Choroid plexus epithelial cell (primary cell): ENCODE measurements at regions not wholly inside any gene's neighbourhood (a gene's known extent, or its start where the extent isn't known, plus 50 kb on each side); places are given as distances from the start of the nearest gene placed in this dataset.
A peak's percentile ranks its signal among the peaks of the same experiment; 100 is the strongest.

Experiments used
- DNase-seq: peaks from one replicate; pipeline ENCODE4 v3.0.0-alpha.2; 2010; ENCODE audit warnings: low read depth
- H3K4me3 ChIP-seq: 2 replicates; pipeline ENCODE4 v1.5.1; 2011; ENCODE audit warnings: low read depth, mild to moderate bottlenecking, control low read depth, low read length, moderate library complexity
- TF ChIP-seq, protein P1 (sequence below): conservative IDR thresholded peaks from 2 replicates; pipeline ENCODE4 v1.5.1; 2011; ENCODE audit warnings: low read depth, mild to moderate bottlenecking, control low read depth, inconsistent platforms, low read length, moderate library complexity

DNA sequence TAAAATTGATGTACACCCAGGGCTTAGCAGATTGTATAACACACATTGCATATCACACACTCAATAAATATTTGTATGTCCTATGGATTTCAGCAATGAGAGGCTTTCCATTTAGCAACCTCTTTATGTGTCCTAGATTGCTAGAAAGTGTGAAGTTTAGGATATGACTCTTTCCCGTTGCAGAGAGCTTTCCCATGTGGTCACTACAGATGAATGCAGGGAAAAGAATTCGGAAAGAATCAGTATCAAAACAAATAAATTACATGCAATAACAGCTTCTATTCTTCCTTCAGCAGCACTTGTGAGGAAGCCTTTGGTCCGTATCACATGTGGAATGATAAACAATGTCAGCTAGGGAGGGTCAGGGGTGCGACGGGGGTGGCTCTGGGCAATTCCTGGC, 870.1 kb downstream of the C6orf118 start:
- TF ChIP-seq, protein P1, sequence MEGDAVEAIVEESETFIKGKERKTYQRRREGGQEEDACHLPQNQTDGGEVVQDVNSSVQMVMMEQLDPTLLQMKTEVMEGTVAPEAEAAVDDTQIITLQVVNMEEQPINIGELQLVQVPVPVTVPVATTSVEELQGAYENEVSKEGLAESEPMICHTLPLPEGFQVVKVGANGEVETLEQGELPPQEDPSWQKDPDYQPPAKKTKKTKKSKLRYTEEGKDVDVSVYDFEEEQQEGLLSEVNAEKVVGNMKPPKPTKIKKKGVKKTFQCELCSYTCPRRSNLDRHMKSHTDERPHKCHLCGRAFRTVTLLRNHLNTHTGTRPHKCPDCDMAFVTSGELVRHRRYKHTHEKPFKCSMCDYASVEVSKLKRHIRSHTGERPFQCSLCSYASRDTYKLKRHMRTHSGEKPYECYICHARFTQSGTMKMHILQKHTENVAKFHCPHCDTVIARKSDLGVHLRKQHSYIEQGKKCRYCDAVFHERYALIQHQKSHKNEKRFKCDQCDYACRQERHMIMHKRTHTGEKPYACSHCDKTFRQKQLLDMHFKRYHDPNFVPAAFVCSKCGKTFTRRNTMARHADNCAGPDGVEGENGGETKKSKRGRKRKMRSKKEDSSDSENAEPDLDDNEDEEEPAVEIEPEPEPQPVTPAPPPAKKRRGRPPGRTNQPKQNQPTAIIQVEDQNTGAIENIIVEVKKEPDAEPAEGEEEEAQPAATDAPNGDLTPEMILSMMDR: no peak
- DNase-seq: no peak
- no peak overlapping the region for H3K4me3 ChIP-seq

DNA sequence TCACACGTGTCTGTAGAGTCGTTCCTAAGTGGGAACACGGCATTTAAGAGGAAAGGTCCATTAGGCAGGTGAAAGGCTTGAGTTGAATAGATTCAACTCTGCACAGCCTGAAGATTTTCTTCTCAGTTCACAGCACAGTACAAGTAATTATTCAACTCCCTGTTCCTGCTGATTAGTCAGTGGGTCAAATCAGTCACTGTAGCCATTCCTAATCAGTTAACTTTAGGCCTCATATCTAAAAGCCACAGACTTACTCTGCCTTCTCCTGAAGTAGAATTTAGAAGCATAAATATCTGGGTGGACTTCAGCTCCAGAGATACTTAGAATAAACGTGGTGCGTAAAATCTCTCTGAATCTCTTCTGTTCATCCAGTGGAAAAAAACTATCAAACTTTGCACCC, 872.4 kb downstream of the C6orf118 start:
- DNase-seq: no peak
- no peak overlapping the region for H3K4me3 ChIP-seq
- TF ChIP-seq, protein P1: no peak

DNA sequence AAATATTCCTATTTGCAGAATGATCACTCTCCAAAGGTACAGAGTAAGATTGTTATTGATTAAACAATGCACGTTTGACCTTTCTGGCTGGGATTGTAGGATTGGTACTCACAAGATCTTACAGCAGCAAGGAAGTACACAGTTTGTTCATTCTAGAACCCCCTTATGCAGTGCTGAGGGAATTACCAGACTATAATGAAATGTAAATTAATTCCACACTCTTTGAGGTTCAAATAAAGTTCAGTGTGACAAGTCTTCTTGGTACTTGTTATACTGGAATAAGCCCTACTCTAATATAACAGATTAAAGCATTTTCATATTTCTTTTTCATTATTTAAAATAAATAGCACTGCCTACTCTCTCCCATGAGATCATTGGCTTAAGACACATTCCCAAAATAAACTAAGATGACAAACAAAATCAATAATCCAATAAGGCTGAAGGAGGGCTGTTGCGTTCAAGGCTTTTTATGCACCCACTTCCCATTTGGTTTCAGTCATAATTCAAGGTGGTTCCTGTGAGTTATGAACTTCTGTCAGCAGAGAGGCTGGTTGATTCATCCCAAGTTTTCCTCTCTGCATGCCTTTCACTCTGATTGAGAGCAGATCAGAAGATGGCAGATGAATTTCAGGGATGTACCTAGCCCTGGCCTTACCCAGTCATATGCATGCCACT, 881.5 kb downstream of the C6orf118 start:
- no peak for DNase-seq
- TF ChIP-seq, protein P1: no peak
- H3K4me3 ChIP-seq: no peak overlapping the region

DNA sequence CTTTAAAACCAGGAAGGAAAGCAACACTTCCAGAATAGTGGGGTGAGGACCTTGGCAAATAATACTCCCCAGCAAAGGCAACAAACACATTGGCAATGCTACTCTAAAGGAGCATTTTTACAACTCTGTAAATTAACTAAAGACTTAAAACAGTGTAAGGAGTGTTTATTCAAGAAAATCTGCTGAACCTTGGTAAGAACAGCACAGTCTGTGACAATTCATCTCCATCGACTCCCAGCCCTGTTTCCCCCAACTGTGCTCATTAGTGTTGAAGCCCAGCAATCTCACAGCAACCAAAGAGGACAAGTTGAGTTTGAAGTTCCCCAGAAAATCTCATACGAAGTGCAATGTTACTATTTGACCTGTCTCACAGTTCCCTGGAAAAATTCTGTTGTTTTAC, 884.9 kb downstream of the C6orf118 start:
- TF ChIP-seq, protein P1: no peak
- DNase-seq: no peak
- no peak overlapping the region for H3K4me3 ChIP-seq

DNA sequence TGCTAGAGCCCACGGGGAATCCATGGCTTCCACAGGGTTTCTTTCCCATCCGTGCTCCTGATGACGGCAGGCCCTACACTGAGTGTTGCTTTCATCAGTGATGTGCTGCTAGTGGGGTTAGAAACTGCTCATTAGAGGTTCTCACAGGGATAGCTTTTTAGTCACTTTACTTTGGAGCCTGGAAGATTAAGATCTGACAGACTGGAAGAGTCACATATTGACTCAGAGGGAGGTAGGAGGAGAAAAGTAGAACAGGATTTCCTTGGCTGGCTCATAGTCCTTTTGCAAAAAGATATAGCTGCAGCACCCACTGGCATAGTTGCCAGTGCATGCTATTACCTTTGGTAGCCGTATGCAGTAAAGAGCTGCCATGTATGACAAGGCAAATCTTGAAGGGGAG, 890.3 kb downstream of the C6orf118 start:
- no peak overlapping the region for H3K4me3 ChIP-seq
- TF ChIP-seq, protein P1: no peak
- DNase-seq: no peak

DNA sequence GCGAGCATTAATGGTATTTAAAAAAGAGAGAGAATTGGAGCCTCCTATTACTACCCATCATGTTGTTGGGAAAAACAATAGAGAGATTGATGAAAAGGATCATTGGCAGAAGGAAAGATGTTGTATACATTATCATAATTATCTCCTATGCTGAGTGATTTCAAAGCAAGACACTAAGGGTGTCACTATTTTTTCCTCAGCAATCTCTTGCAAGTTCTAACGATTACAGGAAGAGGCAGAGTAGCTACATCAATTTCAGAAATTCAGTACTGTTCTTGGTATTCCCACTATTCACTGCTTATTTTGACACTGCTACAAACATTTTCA, 891.2 kb downstream of the C6orf118 start:
- no peak overlapping the region for H3K4me3 ChIP-seq
- TF ChIP-seq, protein P1: no peak
- DNase-seq: no peak

DNA sequence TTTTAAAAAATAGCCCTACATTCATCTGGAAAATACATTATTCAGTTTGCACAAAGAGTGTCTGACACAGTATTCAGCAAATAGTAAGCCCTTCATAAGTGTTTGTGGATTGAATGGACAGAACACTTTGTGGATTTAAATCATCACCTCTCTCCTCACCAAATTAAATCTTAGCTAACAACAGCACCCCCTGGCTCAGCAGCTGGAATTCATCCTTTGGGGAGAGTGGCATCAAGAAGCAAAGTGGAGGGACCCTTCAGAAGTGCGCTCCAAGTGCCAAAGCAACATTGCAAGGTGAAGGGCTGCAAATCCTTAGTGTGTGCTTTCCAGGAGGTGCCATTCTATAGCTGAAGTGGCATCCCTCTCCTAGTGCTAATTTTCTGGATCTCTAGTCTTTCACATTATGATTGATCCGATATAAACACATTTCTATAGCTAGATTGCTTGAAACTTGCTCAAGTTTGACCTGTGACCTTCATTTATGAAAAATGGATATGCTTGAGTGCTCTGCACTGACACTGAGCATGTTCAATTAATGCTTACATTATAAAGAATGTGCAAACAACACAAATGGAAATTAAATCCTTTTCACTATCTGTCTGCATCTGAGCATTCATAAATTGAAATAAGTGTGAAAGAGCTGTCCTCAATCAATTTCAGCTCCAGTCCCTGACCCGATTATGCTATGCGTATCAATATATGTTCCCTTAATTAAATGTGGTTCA, 891.7 kb downstream of the C6orf118 start:
- DNase-seq: peak; percentile 14
- TF ChIP-seq, protein P1: peak; percentile 38
- H3K4me3 ChIP-seq: no peak overlapping the region
